ENCODE measurements at regions not wholly inside any gene's neighbourhood (a gene's known extent, or its start where the extent isn't known, plus 50 kb on each side); places are given as distances from the start of the nearest gene placed in this dataset.
A peak's percentile ranks its signal among the peaks of the same experiment; 100 is the strongest.
"Not testable (repeated sequence)": the region's sequence is repeated elsewhere in the genome, so short reads cannot be mapped to it uniquely, and the experiment has no call there.

DNA sequence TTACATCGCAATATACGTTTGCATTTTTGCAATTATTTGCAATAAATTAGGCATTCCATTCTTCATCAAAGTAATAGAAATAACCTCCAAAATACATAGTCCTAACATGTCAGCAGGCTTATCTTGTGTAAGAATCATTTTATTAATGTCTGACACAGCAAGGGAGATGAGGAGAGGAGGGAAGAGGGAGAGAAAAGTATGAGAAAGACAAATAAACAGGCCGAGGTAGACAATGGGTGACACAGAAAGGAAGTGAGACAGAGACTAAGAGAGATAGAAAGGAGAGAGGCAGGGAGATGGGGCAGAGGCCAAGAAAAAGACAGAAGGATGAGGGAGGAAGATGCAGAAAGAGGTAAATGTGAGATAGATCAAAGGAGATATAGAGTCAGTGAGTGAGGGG lies 50.3 kb upstream of the CYP2B6 start:
- intact Hi-C loops (cut with micrococcal nuclease); ATAC-seq; H3K27me3 ChIP-seq (ENCODE audit: control insufficient read depth in 2 of 2, insufficient read depth in 2 of 2, low read length in 2 of 2); H3K36me3 ChIP-seq (ENCODE audit: control insufficient read depth, insufficient read depth, low read length); H4K20me1 ChIP-seq (replicated peaks; ENCODE audit: control insufficient read depth, insufficient read depth, low read length); H3K27ac ChIP-seq (ENCODE audit: extremely low read depth, low read depth, low read length); POLR2A ChIA-PET; BruUV-seq (replicated peaks); DNase-seq (ENCODE audit: extremely low read depth in 1 of 4, low spot score in 3 of 4); H3K4me2 ChIP-seq (ENCODE audit: insufficient read depth, low read length); H3K4me3 ChIP-seq; H3K9me3 ChIP-seq (replicated peaks; ENCODE audit: control insufficient read depth, insufficient read depth, low read depth, low read length); H3K9me1 ChIP-seq (ENCODE audit: control insufficient read depth, insufficient read depth, low read length); H3K4me1 ChIP-seq (replicated peaks in 1 of 2; ENCODE audit: control insufficient read depth in 2 of 2, insufficient read depth in 2 of 2, low read length in 2 of 2); H2AFZ ChIP-seq (ENCODE audit: low read depth, low read length); H3K79me2 ChIP-seq (ENCODE audit: control insufficient read depth, insufficient read depth, low read length); CTCF ChIA-PET (ENCODE audit: low intra/inter-chr PET ratio); H3K9ac ChIP-seq (ENCODE audit: insufficient read depth in 1 of 2, low read depth in 2 of 2, low read length in 2 of 2); in situ Hi-C loops (cut with MboI): not testable (repeated sequence)
- FAIRE-seq: peak; percentile 23
- 13% methylated on average over 3 of the region's 3 CpGs for WGBS (ENCODE audit: insufficient coverage, low coverage, missing lambda C conversion rate)

GRCh38 chr19:40938007-40938406 lies 53.1 kb upstream of the CYP2B6 start:
- FAIRE-seq; CTCF ChIA-PET (ENCODE audit: low intra/inter-chr PET ratio); H3K4me3 ChIP-seq; H3K27ac ChIP-seq (ENCODE audit: extremely low read depth, low read depth, low read length); H3K36me3 ChIP-seq (ENCODE audit: control insufficient read depth, insufficient read depth, low read length); H3K79me2 ChIP-seq (ENCODE audit: control insufficient read depth, insufficient read depth, low read length); H4K20me1 ChIP-seq (replicated peaks; ENCODE audit: control insufficient read depth, insufficient read depth, low read length); H3K9me1 ChIP-seq (ENCODE audit: control insufficient read depth, insufficient read depth, low read length); H3K4me2 ChIP-seq (ENCODE audit: insufficient read depth, low read length); ATAC-seq; H2AFZ ChIP-seq (ENCODE audit: low read depth, low read length); H3K9me3 ChIP-seq (replicated peaks; ENCODE audit: control insufficient read depth, insufficient read depth, low read depth, low read length); H3K9ac ChIP-seq (ENCODE audit: insufficient read depth in 1 of 2, low read depth in 2 of 2, low read length in 2 of 2); H3K4me1 ChIP-seq (replicated peaks in 1 of 2; ENCODE audit: control insufficient read depth in 2 of 2, insufficient read depth in 2 of 2, low read length in 2 of 2); intact Hi-C loops (cut with micrococcal nuclease); in situ Hi-C loops (cut with MboI); DNase-seq (ENCODE audit: extremely low read depth in 1 of 4, low spot score in 3 of 4); BruUV-seq (replicated peaks); H3K27me3 ChIP-seq (ENCODE audit: control insufficient read depth in 2 of 2, insufficient read depth in 2 of 2, low read length in 2 of 2): not testable (repeated sequence)
- POLR2A ChIA-PET: interaction anchor here (0.6 kb wide), 1 partner anchor 24 kb away, joined by 3 read pairs; no protein-coding TSS in a partner anchor
- 5% methylated on average over 2 of the region's 2 CpGs for WGBS (ENCODE audit: insufficient coverage, low coverage, missing lambda C conversion rate)

Measured in K562 (cell line).